H1 (cell line): ENCODE measurements at regions not wholly inside any gene's neighbourhood (a gene's known extent, or its start where the extent isn't known, plus 50 kb on each side); places are given as distances from the start of the nearest gene placed in this dataset.

ENCODE experiments used
- CTCF ChIA-PET: fragments of 300-600 bp; sonication (Branson Sonifier 250); formaldehyde crosslinking; loops from one replicate; lab custom pipeline; 2021; ENCODE audit not compliant: partially characterized antibody; lab: Charles Lee
- POLR2A ChIA-PET: fragments of 300-600 bp; sonication (Branson Sonifier 250); formaldehyde crosslinking; loops from one replicate; lab custom pipeline; 2021; ENCODE audit warnings: inconsistent platforms; ENCODE audit not compliant: partially characterized antibody; lab: Charles Lee
- DNase-seq, 2 experiments: peaks; one replicate each; pipeline versions ENCODE4 v3.0.0 to v3.0.0-alpha.2; 2010 to 2022; ENCODE audit warnings: low spot score in 2 of 2, low read depth in 1 of 2, mixed read lengths in 1 of 2
- FAIRE-seq: peaks from 2 replicates; lab custom pipeline; 2011; peaks lifted over from hg19 to GRCh38; lab: Jason Lieb, UNC
- H2AFZ ChIP-seq: 2 replicates; pipeline ENCODE4 v1.8.1; 2012; ENCODE audit warnings: low read length, inconsistent platforms
- H2AK5ac ChIP-seq: 2 replicates; pipeline ENCODE4 v1.6.1; 2013; ENCODE audit warnings: low read depth, low read length
- H2BK120ac ChIP-seq: replicated peaks from 2 replicates; pipeline ENCODE3; 2013; ENCODE audit warnings: low read depth, low read length, inconsistent platforms
- H2BK12ac ChIP-seq: 2 replicates; pipeline ENCODE4 v1.6.1; 2013; ENCODE audit warnings: low read depth, low read length
- H2BK15ac ChIP-seq: 2 replicates; pipeline ENCODE4 v1.6.1; 2013; ENCODE audit warnings: low read length
- H2BK20ac ChIP-seq: 2 replicates; pipeline ENCODE4 v1.6.1; 2013; ENCODE audit warnings: low read length
- H2BK5ac ChIP-seq: 2 replicates; pipeline ENCODE4 v1.6.1; 2013; ENCODE audit warnings: low read depth, low read length
- H3K14ac ChIP-seq: 2 replicates; pipeline ENCODE4 v1.6.1; 2013; ENCODE audit warnings: inconsistent platforms; ENCODE audit not compliant: insufficient read length
- H3K18ac ChIP-seq: 2 replicates; pipeline ENCODE4 v1.6.1; 2013; ENCODE audit warnings: low read length; ENCODE audit errors: extremely low read depth
- H3K23ac ChIP-seq: 2 replicates; pipeline ENCODE4 v1.6.1; 2013; ENCODE audit warnings: inconsistent platforms; ENCODE audit not compliant: insufficient read length
- H3K23me2 ChIP-seq: 2 replicates; pipeline ENCODE4 v1.6.1; 2013; ENCODE audit warnings: low read depth, low read length
- H3K27ac ChIP-seq: 2 replicates; pipeline ENCODE4 v1.6.1; 2011; ENCODE audit warnings: low read depth, low read length, inconsistent platforms
- H3K27me3 ChIP-seq, 4 experiments: replicated peaks in 1 of 4; 1 replicate in 1 of 4; 2 replicates in 3 of 4; pipeline versions ENCODE4 v1.6.1 to v1.8.1; 2011 to 2013; ENCODE audit warnings: low read length in 3 of 4, mild to moderate bottlenecking in 3 of 4, inconsistent platforms in 2 of 4, mixed read lengths in 2 of 4, moderate library complexity in 1 of 4; ENCODE audit not compliant: control insufficient read depth in 3 of 4, insufficient read depth in 3 of 4; ENCODE audit errors: extremely low read depth in 1 of 4
- H3K36me3 ChIP-seq, 4 experiments: 2 replicates each; pipeline versions ENCODE4 v1.6.1 to v1.8.1; 2011 to 2013; ENCODE audit warnings: mild to moderate bottlenecking in 4 of 4, low read length in 3 of 4, moderate library complexity in 2 of 4, control low read depth in 1 of 4, inconsistent platforms in 1 of 4; ENCODE audit not compliant: insufficient read depth in 4 of 4, control insufficient read depth in 2 of 4
- H3K4ac ChIP-seq: replicated peaks from 2 replicates; pipeline ENCODE3; 2013; ENCODE audit warnings: low read length, low read depth, mixed read lengths, inconsistent platforms; ENCODE audit not compliant: insufficient read length
- H3K4me1 ChIP-seq, 4 experiments: replicated peaks in 1 of 4; 1 replicate in 1 of 4; 2 replicates in 3 of 4; pipeline versions ENCODE4 v1.6.1 to v1.8.1; 2011 to 2013; ENCODE audit warnings: low read length in 3 of 4, inconsistent platforms in 2 of 4, mixed read lengths in 1 of 4; ENCODE audit not compliant: insufficient read depth in 4 of 4, control insufficient read depth in 3 of 4
- H3K4me2 ChIP-seq, 2 experiments: 2 replicates each; pipeline versions ENCODE4 v1.6.1 to v1.8.1; 2011 to 2013; ENCODE audit warnings: low read depth in 2 of 2, low read length in 2 of 2, control low read depth in 1 of 2, inconsistent platforms in 1 of 2, mild to moderate bottlenecking in 1 of 2; ENCODE audit not compliant: insufficient read depth in 1 of 2
- H3K4me3 ChIP-seq, 4 experiments: fragments of 200-600, 300-600 bp in 1 of 4; sonication (generic), shearing (Covaris generic), sonication (Bioruptor Twin) in 1 of 4; 2 replicates each; pipeline versions ENCODE4 v1.5.1 to v1.8.1; 2011 to 2016; ENCODE audit warnings: low read length in 4 of 4, low read depth in 3 of 4, control low read depth in 2 of 4, inconsistent platforms in 2 of 4, mild to moderate bottlenecking in 2 of 4, mixed read lengths in 1 of 4, moderate library complexity in 1 of 4; ENCODE audit not compliant: insufficient read depth in 2 of 4; ENCODE audit errors: extremely low read depth in 1 of 4
- H3K56ac ChIP-seq: replicated peaks from 2 replicates; pipeline ENCODE3; 2013; ENCODE audit warnings: low read depth, mild to moderate bottlenecking, mixed read lengths, low read length, inconsistent platforms; ENCODE audit not compliant: insufficient read length
- H3K79me1 ChIP-seq: 2 replicates; pipeline ENCODE4 v1.6.1; 2013; ENCODE audit warnings: low read depth, low read length, control low read depth
- H3K79me2 ChIP-seq, 2 experiments: 2 replicates each; pipeline versions ENCODE4 v1.6.1 to v1.8.1; 2012 to 2013; ENCODE audit warnings: low read length in 2 of 2, mild to moderate bottlenecking in 2 of 2, inconsistent platforms in 1 of 2; ENCODE audit not compliant: insufficient read depth in 2 of 2, control insufficient read depth in 1 of 2
- H3K9ac ChIP-seq, 4 experiments: replicated peaks in 1 of 4; 1 replicate in 1 of 4; 2 replicates in 3 of 4; pipeline versions ENCODE4 v1.6.1 to v1.8.1; 2011 to 2013; ENCODE audit warnings: low read depth in 3 of 4, low read length in 3 of 4, control low read depth in 2 of 4, mild to moderate bottlenecking in 2 of 4, moderate library complexity in 2 of 4, inconsistent platforms in 1 of 4; ENCODE audit errors: extremely low read depth in 1 of 4
- H3K9me3 ChIP-seq, 2 experiments: 2 replicates each; pipeline versions ENCODE4 v1.6.1 to v1.8.1; 2012 to 2013; ENCODE audit warnings: mild to moderate bottlenecking in 2 of 2, moderate library complexity in 2 of 2, control low read depth in 1 of 2, inconsistent platforms in 1 of 2, low read depth in 1 of 2, low read length in 1 of 2, mixed read lengths in 1 of 2; ENCODE audit not compliant: insufficient read depth in 2 of 2
- H4K20me1 ChIP-seq, 2 experiments: replicated peaks in 1 of 2; 2 replicates each; pipeline versions ENCODE3 to v1.8.1; 2011 to 2013; ENCODE audit warnings: inconsistent platforms in 2 of 2, low read length in 2 of 2, mild to moderate bottlenecking in 1 of 2; ENCODE audit not compliant: insufficient read depth in 2 of 2, control insufficient read depth in 1 of 2
- H4K5ac ChIP-seq: 2 replicates; pipeline ENCODE4 v1.6.1; 2013; ENCODE audit warnings: low read length, low read depth, mixed read lengths, inconsistent platforms; ENCODE audit not compliant: insufficient read length
- H4K8ac ChIP-seq: 2 replicates; pipeline ENCODE4 v1.8.0; 2013; ENCODE audit warnings: mild to moderate bottlenecking, moderate library complexity, low read length, inconsistent platforms; ENCODE audit not compliant: insufficient read depth; ENCODE audit errors: extremely low read depth
- H4K91ac ChIP-seq: replicated peaks from 2 replicates; pipeline ENCODE3; 2013; ENCODE audit warnings: low read length, mixed read lengths, inconsistent platforms; ENCODE audit not compliant: insufficient read length
- BCL11A ChIP-seq, 2 experiments: IDR thresholded peaks; one replicate each; pipeline ENCODE4 v1.6.1; 2011; ENCODE audit warnings: low read depth in 2 of 2, low read length in 2 of 2, mild to moderate bottlenecking in 2 of 2
- CEBPB ChIP-seq: IDR thresholded peaks from 2 replicates; pipeline ENCODE4 v1.6.1; 2012; ENCODE audit warnings: low read depth, low read length
- FOSL1 ChIP-seq: IDR thresholded peaks from 2 replicates; pipeline ENCODE4 v1.6.1; 2011; ENCODE audit warnings: mild to moderate bottlenecking, low read depth, low read length, moderate library complexity; ENCODE audit not compliant: insufficient read depth
- GTF2F1 ChIP-seq: IDR thresholded peaks from 2 replicates; pipeline ENCODE4 v1.6.1; 2012; ENCODE audit warnings: low read depth, low read length, improper control_type of control experiment, borderline replicate concordance
- KDM1A ChIP-seq: fragments of 200-600, 300-600 bp; sonication (generic); IDR thresholded peaks from 2 replicates; pipeline ENCODE4 v1.7.1; 2016; ENCODE audit warnings: mild to moderate bottlenecking, low read length, borderline replicate concordance
- NANOG ChIP-seq: IDR thresholded peaks from 2 replicates; pipeline ENCODE4 v1.6.1; 2011; ENCODE audit warnings: low read length, low read depth, mild to moderate bottlenecking, inconsistent platforms; ENCODE audit not compliant: insufficient read depth, poor library complexity, severe bottlenecking
- RBBP5 ChIP-seq: IDR thresholded peaks from 2 replicates; pipeline ENCODE4 v1.7.1; 2012; ENCODE audit warnings: low read depth, mild to moderate bottlenecking, inconsistent platforms, low read length, moderate library complexity, borderline replicate concordance
- SIX5 ChIP-seq: IDR thresholded peaks from 2 replicates; pipeline ENCODE4 v1.6.1; 2011; ENCODE audit warnings: mild to moderate bottlenecking, low read depth, low read length
- TAF1 ChIP-seq: IDR thresholded peaks from 2 replicates; pipeline ENCODE4 v1.6.1; 2011; ENCODE audit warnings: mild to moderate bottlenecking, low read depth, low read length
- TBP ChIP-seq: IDR thresholded peaks from 2 replicates; pipeline ENCODE4 v1.6.1; 2011; ENCODE audit warnings: low read depth, low read length, improper control_type of control experiment
- TCF12 ChIP-seq: IDR thresholded peaks from 2 replicates; pipeline ENCODE4 v1.6.1; 2011; ENCODE audit warnings: low read depth, mild to moderate bottlenecking, low read length
- TEAD4 ChIP-seq: IDR thresholded peaks from 2 replicates; pipeline ENCODE4 v1.6.1; 2012; ENCODE audit warnings: low read depth, low read length, inconsistent platforms, mixed read lengths
- YY1 ChIP-seq: IDR thresholded peaks from 2 replicates; pipeline ENCODE4 v1.6.1; 2011; ENCODE audit warnings: low read depth, mild to moderate bottlenecking, low read length
- WGBS, 2 experiments: shearing (Covaris generic) in 1 of 2; methylation state at CpG; one replicate each; pipeline versions ENCODE4 v1.1.6 to v1.1.7; 2013 to 2015; ENCODE audit warnings: low lambda C conversion rate in 2 of 2, mixed read lengths in 2 of 2, inconsistent platforms in 1 of 2, low coverage in 1 of 2, missing lambda C conversion rate in 1 of 2; ENCODE audit not compliant: insufficient replicate concordance in 2 of 2, insufficient coverage in 1 of 2, insufficient read length in 1 of 2; ENCODE audit errors: extremely low coverage in 1 of 2, missing lambda C conversion rate in 1 of 2; 5-methylcytosine and 5-hydroxymethylcytosine counted together

DNA sequence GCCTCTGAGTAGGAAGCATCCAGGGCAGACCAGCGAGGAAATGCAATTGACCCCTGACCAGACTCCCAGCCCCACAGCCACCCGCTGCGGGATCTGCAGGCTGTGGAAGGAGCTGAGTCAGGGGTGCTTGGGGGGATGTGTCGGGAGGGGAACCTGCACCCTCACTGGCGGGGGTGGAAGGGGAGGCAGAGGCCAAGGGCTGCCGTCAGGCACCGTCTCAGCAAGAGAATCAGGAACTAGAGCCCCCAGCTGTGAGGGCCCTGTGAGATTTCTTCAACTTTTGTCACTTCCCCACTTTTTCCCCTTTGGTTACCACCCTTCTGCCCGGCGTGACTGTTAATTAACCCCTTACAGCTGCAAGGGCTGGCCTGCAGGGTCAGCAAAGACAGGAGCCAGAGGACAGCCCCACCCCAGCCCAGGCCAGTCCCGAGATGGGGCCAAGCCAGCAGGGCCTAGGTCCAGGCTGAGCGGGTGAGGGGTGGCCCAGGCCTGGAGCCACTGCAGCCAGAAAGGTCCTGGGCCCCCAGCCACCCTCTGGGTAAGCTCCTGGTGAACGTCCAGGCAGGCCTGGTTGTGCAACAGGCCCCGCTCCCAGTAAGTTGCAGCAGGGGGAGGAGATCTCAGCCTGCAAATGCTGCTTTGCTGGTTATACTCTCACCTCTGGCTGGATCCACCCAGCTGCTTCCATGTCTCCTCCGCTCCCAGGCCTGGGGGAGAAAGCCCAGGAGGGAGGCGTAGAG is 147.0 kb upstream of the ID2 start:
- Histone ChIP-seq H3K9ac (no peak overlapping the region), H3K4ac (no peak overlapping the region), H4K91ac (no peak overlapping the region), H2BK15ac (no peak overlapping the region), H2BK20ac (no peak overlapping the region), H3K18ac (peak overlapping the region; percentile 60; the same call in 1 of the 2 replicates), H2AK5ac (no peak overlapping the region), H2AFZ (peak overlapping the region; percentile 70; the same call in 1 of the 2 replicates), H4K20me1 (no peaks in the 10 kb centered on the region), H4K8ac (peak overlapping the region; percentile 31; the same call in 1 of the 2 replicates), H3K4me3 (no peak overlapping the region), H3K23me2 (no peaks in the 10 kb centered on the region), H3K4me1 (peaks cover 0 to 6% (median 0%) of the 10 kb centered on the region in 4 experiments; a peak in 1 of 7 replicates), H3K79me2 (no peaks in the 10 kb centered on the region)
- CTCF ChIA-PET, result interaction anchor here (0.6 to 3.1 kb wide), 8 partner anchors 8 to 343 kb away, joined by 3 to 12 read pairs (median 3); no protein-coding TSS in a partner anchor
- no peak for DNase-seq
- TF ChIP-seq CEBPB (no peak), FOSL1 (no peak), YY1 (no peak), RBBP5 (no peak), SIX5 (no peak), TBP (no peak), BCL11A (IDR thresholded peaks at IDR 0.05; ENCODE audit: low read depth in 2 of 2, low read length in 2 of 2) (no peak), GTF2F1 (no peak), NANOG (no peak), TCF12 (no peak), KDM1A (no peak), TAF1 (no peak), TEAD4 (no peak)
- TF ChIP-seq, all 59 proteins: peak for 0
- Histone ChIP-seq H2BK5ac (no peak overlapping the region), H3K36me3 (no peaks in the 10 kb centered on the region), H3K4me2 (no peak overlapping the region), H3K27me3 (no peaks in the 10 kb centered on the region), H3K56ac (no peak overlapping the region), H3K23ac (no peak overlapping the region), H3K79me1 (no peaks in the 10 kb centered on the region), H4K5ac (no peak overlapping the region), H2BK120ac (no peak overlapping the region), H3K9me3 (no peaks in the 10 kb centered on the region; a peak in 1 of 4 replicates), H3K14ac (no peak overlapping the region), H3K27ac (no peak overlapping the region; the same call in 1 of the 2 replicates), H2BK12ac (no peak overlapping the region)
- 90% methylated on average over 8 of the region's 15 CpGs; no CpG with 5 or more reads in 1 of the 2 experiments for WGBS, 2 experiments
- POLR2A ChIA-PET, result interaction anchor here (1.0 kb wide), 1 partner anchor 14 kb away, joined by 3 read pairs; no protein-coding TSS in a partner anchor
- no peak for FAIRE-seq
